HepG2 (cell line): ENCODE measurements at regions not wholly inside any gene's neighbourhood (a gene's known extent, or its start where the extent isn't known, plus 50 kb on each side); places are given as distances from the start of the nearest gene placed in this dataset.

Experiments
- ATAC-seq: fragments of 200-7000 bp; cut with Tn5 transposase; 3 replicates; pipeline ENCODE4 v1.9.1; 2020; ENCODE audit warnings: mild to moderate bottlenecking, moderate library complexity
- BruUV-seq: library from RNA; stranded (reverse); fragments of 400-500 nt; replicated peaks from 2 replicates; lab custom pipeline; 2021; lab: Mats Ljungman, UMichigan
- CTCF ChIA-PET: fragments of 300-600 bp; formaldehyde crosslinking; extraction: SDS; loops from one replicate; lab custom pipeline; 2021; ENCODE audit warnings: low total read pairs, inconsistent platforms, low intra/inter-chr PET ratio; lab: Yijun Ruan, JAX
- POLR2A ChIA-PET: fragments of 350-600 bp; sonication (Branson Sonifier 250); formaldehyde crosslinking; loops from one replicate; lab custom pipeline; 2020; ENCODE audit warnings: antibody characterized with exemption, inconsistent platforms; lab: Yijun Ruan, JAX
- DNase-seq: peaks from one replicate; pipeline ENCODE4 v3.0.0-alpha.2; 2015; ENCODE audit warnings: low spot score
- FAIRE-seq: peaks from 3 replicates; lab custom pipeline; 2011; peaks lifted over from hg19 to GRCh38; lab: Jason Lieb, UNC
- H2AFZ ChIP-seq: one replicate; pipeline ENCODE4 v1.6.1; 2011; ENCODE audit warnings: low read length, inconsistent platforms
- H3K27ac ChIP-seq: fragments of 300-600 bp; 3 replicates; pipeline ENCODE4 v1.8.0; 2011; ENCODE audit warnings: mixed run types, mild to moderate bottlenecking, mixed read lengths, low read length, inconsistent platforms; ENCODE audit not compliant: insufficient read depth; ENCODE audit errors: extremely low read length
- H3K27me3 ChIP-seq, 2 experiments: fragments of 200-600 bp in 1 of 2; 2 replicates in 1 of 2; 3 replicates in 1 of 2; pipeline versions ENCODE4 v1.6.0 to v1.8.0; 2011; ENCODE audit warnings: low read length in 2 of 2, mild to moderate bottlenecking in 2 of 2, moderate library complexity in 2 of 2, inconsistent platforms in 1 of 2; ENCODE audit not compliant: insufficient read depth in 2 of 2, control insufficient read depth in 1 of 2
- H3K36me3 ChIP-seq, 2 experiments: fragments of 200-600 bp in 1 of 2; replicated peaks in 1 of 2; 2 replicates in 1 of 2; 3 replicates in 1 of 2; pipeline versions ENCODE4 v1.5.1 to v1.8.0; 2011; ENCODE audit warnings: low read length in 2 of 2, inconsistent platforms in 1 of 2; ENCODE audit not compliant: insufficient read depth in 2 of 2, control insufficient read depth in 1 of 2
- H3K4me1 ChIP-seq: 2 replicates; pipeline ENCODE4 v1.5.1; 2012; ENCODE audit warnings: low read length, inconsistent platforms; ENCODE audit not compliant: insufficient read depth
- H3K4me2 ChIP-seq: 2 replicates; pipeline ENCODE4 v1.6.0; 2011; ENCODE audit warnings: low read depth, low read length, inconsistent platforms
- H3K4me3 ChIP-seq, 3 experiments: fragments of 200-600 bp in 1 of 3; sonication (generic), shearing (Covaris generic) in 1 of 3; replicated peaks in 1 of 3; 2 replicates each; pipeline ENCODE4 v1.5.1; 2011 to 2016; ENCODE audit warnings: low read length in 3 of 3, inconsistent platforms in 2 of 3, low read depth in 2 of 3, mild to moderate bottlenecking in 2 of 3, control low read depth in 1 of 3, mixed read lengths in 1 of 3; ENCODE audit not compliant: insufficient read depth in 1 of 3
- H3K79me2 ChIP-seq: one replicate; pipeline ENCODE4 v1.6.1; 2011; ENCODE audit warnings: low read length, inconsistent platforms; ENCODE audit not compliant: insufficient read depth
- H3K9ac ChIP-seq: 2 replicates; pipeline ENCODE4 v1.6.0; 2011; ENCODE audit warnings: mild to moderate bottlenecking, low read depth, low read length, inconsistent platforms; ENCODE audit not compliant: insufficient read depth
- H3K9me3 ChIP-seq: 2 replicates; pipeline ENCODE4 v1.5.1; 2012; ENCODE audit warnings: mild to moderate bottlenecking, low read length
- H4K20me1 ChIP-seq: 2 replicates; pipeline ENCODE4 v1.6.0; 2011; ENCODE audit warnings: inconsistent platforms, mild to moderate bottlenecking, low read length, moderate library complexity; ENCODE audit not compliant: insufficient read depth
- CHCHD3 ChIP-seq: sonication (generic); formaldehyde crosslinking; IDR thresholded peaks from 2 replicates; pipeline ENCODE4 v1.8.0; 2022; ENCODE audit warnings: mild to moderate bottlenecking, missing genetic modification reagents, moderate library complexity
- FIP1L1 ChIP-seq: fragments of 200-400 bp; formaldehyde crosslinking; IDR thresholded peaks from 2 replicates; pipeline ENCODE4 v1.6.1; 2018; ENCODE audit warnings: low read depth, mild to moderate bottlenecking, low read length, moderate library complexity, borderline replicate concordance; ENCODE audit not compliant: insufficient read depth
- PAF1 ChIP-seq: IDR thresholded peaks from 2 replicates; pipeline ENCODE4 v1.6.1; 2016; ENCODE audit warnings: missing genetic modification reagents, missing compliant biosample characterization
- SRSF1 ChIP-seq: fragments of 200-400 bp; formaldehyde crosslinking; optimal IDR thresholded peaks from 2 replicates; pipeline ENCODE3; 2017; ENCODE audit warnings: mild to moderate bottlenecking, low read depth, low read length, moderate library complexity
- U2AF2 ChIP-seq: fragments of 200-400 bp; formaldehyde crosslinking; IDR thresholded peaks from 2 replicates; pipeline ENCODE4 v1.6.1; 2017; ENCODE audit warnings: low read depth, mild to moderate bottlenecking, low read length
- ZFY ChIP-seq: sonication (generic); formaldehyde crosslinking; IDR thresholded peaks from 2 replicates; pipeline ENCODE4 v1.4.0; 2020; ENCODE audit warnings: missing genetic modification reagents
- ZNF253 ChIP-seq: sonication (generic); formaldehyde crosslinking; IDR thresholded peaks from 2 replicates; pipeline ENCODE4 v1.8.0; 2022; ENCODE audit warnings: mild to moderate bottlenecking, missing genetic modification reagents, borderline replicate concordance
- WGBS: methylation state at CpG from one replicate; pipeline ENCODE4 v1.1.6; 2017; ENCODE audit warnings: low lambda C conversion rate; 5-methylcytosine and 5-hydroxymethylcytosine counted together
- in situ Hi-C: cut with HindIII; loops from 2 replicates; pipeline ENCODE4 v1.10.0; 2017; ENCODE audit warnings: low pct_unique_long_range_greater_than_20kb; ENCODE audit not compliant: extremely low pct_ligation_motif_present
- intact Hi-C: fragments of 100-400 bp; cut with micrococcal nuclease; formaldehyde crosslinking; loops from one replicate; pipeline ENCODE4 v1.10.0; 2022; ENCODE audit not compliant: unreplicated experiment
- TF ChIP-seq, protein P1 (sequence below): sonication (generic); formaldehyde crosslinking; IDR thresholded peaks from 2 replicates; pipeline ENCODE4 v1.5.0; 2020; ENCODE audit warnings: missing genetic modification reagents
- TF ChIP-seq, protein P2 (sequence below): sonication (generic); formaldehyde crosslinking; IDR thresholded peaks from 2 replicates; pipeline ENCODE4 v1.8.1; 2022; ENCODE audit warnings: mild to moderate bottlenecking, missing genetic modification reagents
- TF ChIP-seq, protein P3 (sequence below): sonication (generic); formaldehyde crosslinking; IDR thresholded peaks from 2 replicates; pipeline ENCODE4 v1.5.0; 2020; ENCODE audit warnings: mild to moderate bottlenecking, missing genetic modification reagents, borderline replicate concordance
- TF ChIP-seq, protein P4 (sequence below): sonication (generic); formaldehyde crosslinking; IDR thresholded peaks from 2 replicates; pipeline ENCODE4 v1.8.1; 2022; ENCODE audit warnings: low read depth, mild to moderate bottlenecking, missing genetic modification reagents

DNA sequence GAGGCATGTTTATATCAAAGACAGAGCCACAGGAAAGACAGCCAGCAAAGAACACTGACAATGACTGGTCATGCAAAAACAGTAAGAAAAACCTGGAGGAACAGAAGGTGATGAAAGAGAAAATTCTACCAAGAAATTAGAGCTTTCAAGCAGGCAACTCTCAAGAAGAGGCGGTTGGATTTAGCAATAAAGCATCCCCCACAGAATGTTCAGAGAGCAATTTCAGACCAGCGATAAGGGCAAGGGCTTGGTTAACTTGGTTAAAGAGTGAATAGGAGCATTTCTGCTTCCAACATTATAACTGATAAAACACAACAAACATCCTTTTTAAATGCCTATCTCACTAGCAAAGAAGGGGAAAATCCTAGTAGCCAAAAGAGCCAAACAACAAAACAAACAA lies 68.0 kb upstream of the NCKAP5 start:
- BruUV-seq, result no TSS peak
- intact Hi-C loops (no loop called here), in situ Hi-C loops (no loop called here)
- ATAC-seq (no peak), DNase-seq (no peak), FAIRE-seq (no peak)
- no peak overlapping the region for H3K4me3 ChIP-seq
- H3K79me2 ChIP-seq, result no peaks in the 10 kb centered on the region
- no peak overlapping the region for H2AFZ ChIP-seq
- CTCF ChIA-PET, result no interaction called here
- H3K9me3 ChIP-seq, result no peaks in the 10 kb centered on the region
- no peaks in the 10 kb centered on the region for H3K36me3 ChIP-seq
- 14% methylated on average over 2 of the region's 2 CpGs for WGBS
- POLR2A ChIA-PET, result no interaction called here
- H3K27ac ChIP-seq, result no peak overlapping the region
- H3K4me2 ChIP-seq, result no peak overlapping the region
- H3K4me1 ChIP-seq, result no peaks in the 10 kb centered on the region
- H3K27me3 ChIP-seq, result no peaks in the 10 kb centered on the region
- H4K20me1 ChIP-seq, result no peaks in the 10 kb centered on the region
- H3K9ac ChIP-seq, result no peak overlapping the region
- TF ChIP-seq CHCHD3 (CRISPR knock-in tag) (no peak), PAF1 (CRISPR knock-in tag) (no peak), ZNF253 (CRISPR knock-in tag) (no peak), SRSF1 (no peak), FIP1L1 (no peak), ZFY (CRISPR knock-in tag) (no peak), U2AF2 (no peak)
- TF ChIP-seq, protein P1, sequence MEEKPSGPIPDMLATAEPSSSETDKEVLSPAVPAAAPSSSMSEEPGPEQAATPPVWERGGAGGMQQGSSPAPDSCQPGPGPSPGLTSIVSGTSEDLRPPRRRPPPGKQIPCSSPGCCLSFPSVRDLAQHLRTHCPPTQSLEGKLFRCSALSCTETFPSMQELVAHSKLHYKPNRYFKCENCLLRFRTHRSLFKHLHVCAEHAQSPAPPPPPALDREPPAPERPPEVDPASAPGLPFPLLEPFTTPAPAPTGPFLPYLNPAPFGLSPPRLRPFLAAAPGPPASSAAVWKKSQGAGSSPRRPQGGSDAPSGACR (CRISPR knock-in tag), result no peak
- TF ChIP-seq, protein P2, sequence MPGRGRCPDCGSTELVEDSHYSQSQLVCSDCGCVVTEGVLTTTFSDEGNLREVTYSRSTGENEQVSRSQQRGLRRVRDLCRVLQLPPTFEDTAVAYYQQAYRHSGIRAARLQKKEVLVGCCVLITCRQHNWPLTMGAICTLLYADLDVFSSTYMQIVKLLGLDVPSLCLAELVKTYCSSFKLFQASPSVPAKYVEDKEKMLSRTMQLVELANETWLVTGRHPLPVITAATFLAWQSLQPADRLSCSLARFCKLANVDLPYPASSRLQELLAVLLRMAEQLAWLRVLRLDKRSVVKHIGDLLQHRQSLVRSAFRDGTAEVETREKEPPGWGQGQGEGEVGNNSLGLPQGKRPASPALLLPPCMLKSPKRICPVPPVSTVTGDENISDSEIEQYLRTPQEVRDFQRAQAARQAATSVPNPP (CRISPR knock-in tag), result no peak
- TF ChIP-seq, protein P3, sequence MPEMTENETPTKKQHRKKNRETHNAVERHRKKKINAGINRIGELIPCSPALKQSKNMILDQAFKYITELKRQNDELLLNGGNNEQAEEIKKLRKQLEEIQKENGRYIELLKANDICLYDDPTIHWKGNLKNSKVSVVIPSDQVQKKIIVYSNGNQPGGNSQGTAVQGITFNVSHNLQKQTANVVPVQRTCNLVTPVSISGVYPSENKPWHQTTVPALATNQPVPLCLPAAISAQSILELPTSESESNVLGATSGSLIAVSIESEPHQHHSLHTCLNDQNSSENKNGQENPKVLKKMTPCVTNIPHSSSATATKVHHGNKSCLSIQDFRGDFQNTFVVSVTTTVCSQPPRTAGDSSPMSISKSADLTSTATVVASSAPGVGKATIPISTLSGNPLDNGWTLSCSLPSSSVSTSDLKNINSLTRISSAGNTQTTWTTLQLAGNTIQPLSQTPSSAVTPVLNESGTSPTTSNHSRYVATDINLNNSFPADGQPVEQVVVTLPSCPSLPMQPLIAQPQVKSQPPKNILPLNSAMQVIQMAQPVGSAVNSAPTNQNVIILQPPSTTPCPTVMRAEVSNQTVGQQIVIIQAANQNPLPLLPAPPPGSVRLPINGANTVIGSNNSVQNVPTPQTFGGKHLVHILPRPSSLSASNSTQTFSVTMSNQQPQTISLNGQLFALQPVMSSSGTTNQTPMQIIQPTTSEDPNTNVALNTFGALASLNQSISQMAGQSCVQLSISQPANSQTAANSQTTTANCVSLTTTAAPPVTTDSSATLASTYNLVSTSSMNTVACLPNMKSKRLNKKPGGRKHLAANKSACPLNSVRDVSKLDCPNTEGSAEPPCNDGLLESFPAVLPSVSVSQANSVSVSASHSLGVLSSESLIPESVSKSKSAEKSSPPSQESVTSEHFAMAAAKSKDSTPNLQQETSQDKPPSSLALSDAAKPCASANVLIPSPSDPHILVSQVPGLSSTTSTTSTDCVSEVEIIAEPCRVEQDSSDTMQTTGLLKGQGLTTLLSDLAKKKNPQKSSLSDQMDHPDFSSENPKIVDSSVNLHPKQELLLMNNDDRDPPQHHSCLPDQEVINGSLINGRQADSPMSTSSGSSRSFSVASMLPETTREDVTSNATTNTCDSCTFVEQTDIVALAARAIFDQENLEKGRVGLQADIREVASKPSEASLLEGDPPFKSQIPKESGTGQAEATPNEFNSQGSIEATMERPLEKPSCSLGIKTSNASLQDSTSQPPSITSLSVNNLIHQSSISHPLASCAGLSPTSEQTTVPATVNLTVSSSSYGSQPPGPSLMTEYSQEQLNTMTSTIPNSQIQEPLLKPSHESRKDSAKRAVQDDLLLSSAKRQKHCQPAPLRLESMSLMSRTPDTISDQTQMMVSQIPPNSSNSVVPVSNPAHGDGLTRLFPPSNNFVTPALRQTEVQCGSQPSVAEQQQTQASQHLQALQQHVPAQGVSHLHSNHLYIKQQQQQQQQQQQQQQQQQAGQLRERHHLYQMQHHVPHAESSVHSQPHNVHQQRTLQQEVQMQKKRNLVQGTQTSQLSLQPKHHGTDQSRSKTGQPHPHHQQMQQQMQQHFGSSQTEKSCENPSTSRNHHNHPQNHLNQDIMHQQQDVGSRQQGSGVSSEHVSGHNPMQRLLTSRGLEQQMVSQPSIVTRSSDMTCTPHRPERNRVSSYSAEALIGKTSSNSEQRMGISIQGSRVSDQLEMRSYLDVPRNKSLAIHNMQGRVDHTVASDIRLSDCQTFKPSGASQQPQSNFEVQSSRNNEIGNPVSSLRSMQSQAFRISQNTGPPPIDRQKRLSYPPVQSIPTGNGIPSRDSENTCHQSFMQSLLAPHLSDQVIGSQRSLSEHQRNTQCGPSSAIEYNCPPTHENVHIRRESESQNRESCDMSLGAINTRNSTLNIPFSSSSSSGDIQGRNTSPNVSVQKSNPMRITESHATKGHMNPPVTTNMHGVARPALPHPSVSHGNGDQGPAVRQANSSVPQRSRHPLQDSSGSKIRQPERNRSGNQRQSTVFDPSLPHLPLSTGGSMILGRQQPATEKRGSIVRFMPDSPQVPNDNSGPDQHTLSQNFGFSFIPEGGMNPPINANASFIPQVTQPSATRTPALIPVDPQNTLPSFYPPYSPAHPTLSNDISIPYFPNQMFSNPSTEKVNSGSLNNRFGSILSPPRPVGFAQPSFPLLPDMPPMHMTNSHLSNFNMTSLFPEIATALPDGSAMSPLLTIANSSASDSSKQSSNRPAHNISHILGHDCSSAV, result no peak
- TF ChIP-seq, protein P4, sequence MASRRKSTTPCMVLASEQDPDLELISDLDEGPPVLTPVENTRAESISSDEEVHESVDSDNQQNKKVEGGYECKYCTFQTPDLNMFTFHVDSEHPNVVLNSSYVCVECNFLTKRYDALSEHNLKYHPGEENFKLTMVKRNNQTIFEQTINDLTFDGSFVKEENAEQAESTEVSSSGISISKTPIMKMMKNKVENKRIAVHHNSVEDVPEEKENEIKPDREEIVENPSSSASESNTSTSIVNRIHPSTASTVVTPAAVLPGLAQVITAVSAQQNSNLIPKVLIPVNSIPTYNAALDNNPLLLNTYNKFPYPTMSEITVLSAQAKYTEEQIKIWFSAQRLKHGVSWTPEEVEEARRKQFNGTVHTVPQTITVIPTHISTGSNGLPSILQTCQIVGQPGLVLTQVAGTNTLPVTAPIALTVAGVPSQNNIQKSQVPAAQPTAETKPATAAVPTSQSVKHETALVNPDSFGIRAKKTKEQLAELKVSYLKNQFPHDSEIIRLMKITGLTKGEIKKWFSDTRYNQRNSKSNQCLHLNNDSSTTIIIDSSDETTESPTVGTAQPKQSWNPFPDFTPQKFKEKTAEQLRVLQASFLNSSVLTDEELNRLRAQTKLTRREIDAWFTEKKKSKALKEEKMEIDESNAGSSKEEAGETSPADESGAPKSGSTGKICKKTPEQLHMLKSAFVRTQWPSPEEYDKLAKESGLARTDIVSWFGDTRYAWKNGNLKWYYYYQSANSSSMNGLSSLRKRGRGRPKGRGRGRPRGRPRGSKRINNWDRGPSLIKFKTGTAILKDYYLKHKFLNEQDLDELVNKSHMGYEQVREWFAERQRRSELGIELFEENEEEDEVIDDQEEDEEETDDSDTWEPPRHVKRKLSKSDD (CRISPR knock-in tag), result no peak
